A673 (cell line): ENCODE measurements at regions not wholly inside any gene's neighbourhood (a gene's known extent, or its start where the extent isn't known, plus 50 kb on each side); places are given as distances from the start of the nearest gene placed in this dataset.

Source experiments
- BruUV-seq: library from RNA; stranded (reverse); fragments of 400-500 nt; replicated peaks from 2 replicates; lab custom pipeline; 2021; lab: Mats Ljungman, UMichigan
- CTCF ChIA-PET: fragments of 300-600 bp; sonication (Branson Sonifier 250); formaldehyde crosslinking; loops from one replicate; lab custom pipeline; 2022; ENCODE audit warnings: antibody characterized with exemption; lab: Charles Lee
- POLR2A ChIA-PET: fragments of 300-600 bp; sonication (Branson Sonifier 250); formaldehyde crosslinking; loops from one replicate; lab custom pipeline; 2022; ENCODE audit warnings: antibody characterized with exemption; ENCODE audit not compliant: low non-redundant PET; lab: Charles Lee
- DNase-seq: peaks from one replicate; pipeline ENCODE4 v3.0.0-alpha.2; 2015; ENCODE audit warnings: low spot score
- H3K27ac ChIP-seq: fragments of 200-600 bp; sonication (generic); 2 replicates; pipeline ENCODE4 v1.5.1; 2016; ENCODE audit warnings: mixed run types, low read depth, mild to moderate bottlenecking, mixed read lengths, antibody characterized with exemption, low read length; ENCODE audit not compliant: poor library complexity, severe bottlenecking
- H3K27me3 ChIP-seq: fragments of 200-600 bp; sonication (generic); replicated peaks from 2 replicates; pipeline ENCODE4 v1.6.1; 2017; ENCODE audit warnings: mixed run types, low read depth, mild to moderate bottlenecking, mixed read lengths, antibody characterized with exemption, low read length; ENCODE audit not compliant: insufficient read depth, poor library complexity
- H3K36me3 ChIP-seq: fragments of 200-600 bp; sonication (generic); 2 replicates; pipeline ENCODE4 v1.6.1; 2016; ENCODE audit warnings: mixed run types, mild to moderate bottlenecking, mixed read lengths, antibody characterized with exemption, low read length; ENCODE audit not compliant: insufficient read depth, poor library complexity, severe bottlenecking
- H3K4me1 ChIP-seq: fragments of 200-600 bp; sonication (generic); 2 replicates; pipeline ENCODE4 v1.6.1; 2017; ENCODE audit warnings: mixed run types, mild to moderate bottlenecking, mixed read lengths, antibody characterized with exemption, low read length; ENCODE audit not compliant: insufficient read depth, poor library complexity, severe bottlenecking
- H3K4me3 ChIP-seq: fragments of 200-600 bp; sonication (generic); 2 replicates; pipeline ENCODE4 v1.5.1; 2016; ENCODE audit warnings: low read depth, mixed run types, mild to moderate bottlenecking, mixed read lengths, low read length; ENCODE audit not compliant: poor library complexity, severe bottlenecking
- H3K9me3 ChIP-seq: fragments of 200-600 bp; sonication (generic); 2 replicates; pipeline ENCODE4 v1.6.1; 2016; ENCODE audit warnings: mixed run types, low read depth, mild to moderate bottlenecking, mixed read lengths, antibody characterized with exemption, low read length; ENCODE audit not compliant: poor library complexity, severe bottlenecking
- EZH2 ChIP-seq: fragments of 200-600 bp; sonication (generic); IDR thresholded peaks from 2 replicates; pipeline ENCODE4 v1.6.1; 2017; ENCODE audit warnings: borderline replicate concordance, low read depth, mild to moderate bottlenecking, mixed read lengths, antibody characterized with exemption, low read length; ENCODE audit not compliant: poor library complexity, severe bottlenecking
- intact Hi-C: fragments of 100-400 bp; cut with micrococcal nuclease; formaldehyde crosslinking; loops from one replicate; pipeline ENCODE4 v1.10.0; 2022; ENCODE audit not compliant: unreplicated experiment
- TF ChIP-seq, protein P1 (sequence below): fragments of 300-800, 200-600 bp; sonication (generic); conservative IDR thresholded peaks from 2 replicates; pipeline ENCODE4 v1.5.1; 2017; ENCODE audit warnings: low read depth, mild to moderate bottlenecking, antibody characterized with exemption, low read length, moderate library complexity, mixed read lengths

DNA sequence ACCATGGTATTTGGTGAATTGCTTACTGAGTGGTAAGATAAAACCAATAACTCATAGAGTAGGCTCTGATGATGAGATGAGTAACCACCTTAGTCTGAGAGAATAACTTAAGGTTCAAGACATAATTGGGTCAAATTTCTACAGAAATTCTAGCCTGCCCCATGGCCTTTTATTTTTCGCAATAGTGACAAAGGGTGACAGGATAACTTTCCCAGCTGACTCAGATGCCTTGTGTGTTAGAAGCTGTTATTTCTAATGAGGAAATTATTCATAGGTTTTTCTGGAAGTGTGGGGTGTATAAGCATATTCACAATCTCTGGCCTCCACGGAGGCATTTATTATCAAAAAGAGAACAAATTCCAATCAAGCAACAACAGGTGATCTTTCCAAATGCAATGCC is 159.0 kb downstream of the NUP35 start:
- H3K27me3 ChIP-seq: no peaks in the 10 kb centered on the region
- no peak overlapping the region for H3K4me3 ChIP-seq
- H3K4me1 ChIP-seq: peaks cover 9% of the 10 kb centered on the region
- intact Hi-C loops: no loop called here
- ChIA-PET CTCF (no interaction called here), POLR2A (no interaction called here)
- no TSS peak for BruUV-seq
- no peak overlapping the region for H3K27ac ChIP-seq
- no peak for DNase-seq
- H3K9me3 ChIP-seq: peaks cover 6% of the 10 kb centered on the region
- no peaks in the 10 kb centered on the region for H3K36me3 ChIP-seq
- no peak for TF ChIP-seq EZH2
- TF ChIP-seq, protein P1, sequence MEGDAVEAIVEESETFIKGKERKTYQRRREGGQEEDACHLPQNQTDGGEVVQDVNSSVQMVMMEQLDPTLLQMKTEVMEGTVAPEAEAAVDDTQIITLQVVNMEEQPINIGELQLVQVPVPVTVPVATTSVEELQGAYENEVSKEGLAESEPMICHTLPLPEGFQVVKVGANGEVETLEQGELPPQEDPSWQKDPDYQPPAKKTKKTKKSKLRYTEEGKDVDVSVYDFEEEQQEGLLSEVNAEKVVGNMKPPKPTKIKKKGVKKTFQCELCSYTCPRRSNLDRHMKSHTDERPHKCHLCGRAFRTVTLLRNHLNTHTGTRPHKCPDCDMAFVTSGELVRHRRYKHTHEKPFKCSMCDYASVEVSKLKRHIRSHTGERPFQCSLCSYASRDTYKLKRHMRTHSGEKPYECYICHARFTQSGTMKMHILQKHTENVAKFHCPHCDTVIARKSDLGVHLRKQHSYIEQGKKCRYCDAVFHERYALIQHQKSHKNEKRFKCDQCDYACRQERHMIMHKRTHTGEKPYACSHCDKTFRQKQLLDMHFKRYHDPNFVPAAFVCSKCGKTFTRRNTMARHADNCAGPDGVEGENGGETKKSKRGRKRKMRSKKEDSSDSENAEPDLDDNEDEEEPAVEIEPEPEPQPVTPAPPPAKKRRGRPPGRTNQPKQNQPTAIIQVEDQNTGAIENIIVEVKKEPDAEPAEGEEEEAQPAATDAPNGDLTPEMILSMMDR: no peak

DNA sequence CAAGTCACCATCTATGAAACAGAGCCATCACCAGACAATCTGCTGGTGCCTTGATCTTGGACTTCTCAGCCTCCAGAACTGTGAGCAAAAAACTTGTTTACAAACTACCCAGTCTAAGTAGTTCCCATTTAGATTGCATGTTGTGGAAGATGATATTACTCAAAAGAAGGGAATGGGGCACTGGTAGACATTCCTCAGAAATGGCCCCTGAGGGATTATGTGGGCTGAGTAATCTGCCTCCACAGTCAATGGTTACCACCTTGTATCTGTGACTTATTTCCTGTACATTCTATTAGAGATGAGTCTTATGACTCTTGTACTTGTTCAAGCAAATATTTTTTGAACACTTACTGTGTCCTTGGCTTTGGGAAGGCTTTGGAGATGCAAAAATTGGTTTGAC is 160.4 kb downstream of the NUP35 start:
- intact Hi-C loops: no loop called here

DNA sequence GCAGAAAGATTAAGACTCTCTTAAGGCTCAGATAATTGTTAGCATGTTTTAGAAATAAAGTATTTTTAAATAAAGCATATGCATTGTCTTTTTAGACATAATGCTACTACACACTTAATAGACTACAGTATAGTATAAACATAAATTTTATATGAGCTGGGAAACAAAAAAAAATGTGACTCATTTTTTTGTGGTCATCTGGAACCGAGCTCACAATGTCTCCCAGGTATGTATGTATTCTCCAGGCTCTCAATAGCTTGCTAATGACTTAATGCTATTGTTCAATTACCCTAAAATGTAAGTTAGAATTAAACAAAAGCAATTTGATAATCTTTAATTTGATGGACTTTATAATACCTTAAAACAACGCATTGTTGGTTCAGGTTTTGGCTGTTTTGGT is 167.2 kb downstream of the NUP35 start:
- no peak overlapping the region for H3K27ac ChIP-seq
- CTCF ChIA-PET: no interaction called here
- TF ChIP-seq, protein P1: no peak
- no peak for TF ChIP-seq EZH2
- H3K4me1 ChIP-seq: peaks cover 12% of the 10 kb centered on the region
- no peak for DNase-seq
- H3K36me3 ChIP-seq: no peaks in the 10 kb centered on the region
- H3K9me3 ChIP-seq: no peaks in the 10 kb centered on the region
- H3K4me3 ChIP-seq: no peak overlapping the region
- intact Hi-C loops: no loop called here
- H3K27me3 ChIP-seq: no peaks in the 10 kb centered on the region
- no TSS peak for BruUV-seq
- POLR2A ChIA-PET: no interaction called here

More for the DNA sequence above, 160.4 kb downstream of the NUP35 start:
- H3K36me3 ChIP-seq: no peaks in the 10 kb centered on the region
- H3K27ac ChIP-seq: peak overlapping the region; percentile 40
- no peak overlapping the region for H3K4me3 ChIP-seq
- peak; percentile 89 for DNase-seq
- TF ChIP-seq EZH2: no peak
- TF ChIP-seq, protein P1: no peak
- no peaks in the 10 kb centered on the region for H3K27me3 ChIP-seq
- CTCF ChIA-PET: no interaction called here
- no TSS peak for BruUV-seq
- H3K4me1 ChIP-seq: peaks cover 9% of the 10 kb centered on the region
- POLR2A ChIA-PET: no interaction called here
- H3K9me3 ChIP-seq: peaks cover 6% of the 10 kb centered on the region
